H9 (cell line): ENCODE measurements at regions not wholly inside any gene's neighbourhood (a gene's known extent, or its start where the extent isn't known, plus 50 kb on each side); places are given as distances from the start of the nearest gene placed in this dataset.

Experiments used
- DNase-seq: peaks from one replicate; pipeline ENCODE4 v3.0.0-alpha.2; 2017
- H2AFZ ChIP-seq: one replicate; pipeline ENCODE4 v1.6.1; 2013; ENCODE audit warnings: mild to moderate bottlenecking, low read length, control low read depth, moderate library complexity
- H2AK5ac ChIP-seq: 2 replicates; pipeline ENCODE4 v1.6.1; 2013; ENCODE audit warnings: low read length, control low read depth, mixed read lengths; ENCODE audit not compliant: insufficient read length
- H2BK120ac ChIP-seq: one replicate; pipeline ENCODE4 v1.6.1; 2013; ENCODE audit warnings: low read depth, mild to moderate bottlenecking, low read length, control low read depth, inconsistent platforms; ENCODE audit not compliant: poor library complexity, severe bottlenecking
- H2BK12ac ChIP-seq: 2 replicates; pipeline ENCODE4 v1.6.1; 2013; ENCODE audit warnings: low read length, control low read depth, mixed read lengths, low read depth; ENCODE audit not compliant: insufficient read length
- H2BK15ac ChIP-seq: 2 replicates; pipeline ENCODE4 v1.6.1; 2013; ENCODE audit warnings: low read depth, low read length, control low read depth
- H2BK20ac ChIP-seq: one replicate; pipeline ENCODE4 v1.6.1; 2013; ENCODE audit warnings: low read depth, mild to moderate bottlenecking, low read length, control low read depth, inconsistent platforms; ENCODE audit not compliant: poor library complexity, severe bottlenecking
- H2BK5ac ChIP-seq: 2 replicates; pipeline ENCODE4 v1.6.1; 2013; ENCODE audit warnings: low read length, control low read depth, mixed read lengths; ENCODE audit not compliant: insufficient read length
- H3K14ac ChIP-seq: 2 replicates; pipeline ENCODE4 v1.6.1; 2013; ENCODE audit warnings: low read length, control low read depth; ENCODE audit not compliant: insufficient read depth
- H3K18ac ChIP-seq: 2 replicates; pipeline ENCODE4 v1.6.1; 2013; ENCODE audit warnings: low read depth, mild to moderate bottlenecking, mixed read lengths, low read length, control low read depth; ENCODE audit not compliant: insufficient read length
- H3K23ac ChIP-seq: 2 replicates; pipeline ENCODE4 v1.6.1; 2013; ENCODE audit warnings: low read length, control low read depth, mixed read lengths, low read depth; ENCODE audit not compliant: insufficient read length
- H3K23me2 ChIP-seq: 2 replicates; pipeline ENCODE4 v1.6.1; 2013; ENCODE audit warnings: low read depth, mild to moderate bottlenecking, mixed read lengths, low read length, control low read depth; ENCODE audit not compliant: insufficient read length, poor library complexity, severe bottlenecking
- H3K27ac ChIP-seq: 2 replicates; pipeline ENCODE4 v1.5.1; 2013; ENCODE audit warnings: low read length, control low read depth, mixed read lengths, low read depth; ENCODE audit not compliant: insufficient read length
- H3K27me3 ChIP-seq: 2 replicates; pipeline ENCODE4 v1.6.1; 2013; ENCODE audit warnings: low read length, control low read depth, inconsistent platforms; ENCODE audit not compliant: insufficient read depth
- H3K4ac ChIP-seq: 2 replicates; pipeline ENCODE4 v1.6.1; 2013; ENCODE audit warnings: low read depth, mild to moderate bottlenecking, control low read depth, inconsistent platforms, low read length, moderate library complexity
- H3K4me1 ChIP-seq: 2 replicates; pipeline ENCODE4 v1.6.1; 2013; ENCODE audit warnings: low read length, control low read depth, inconsistent platforms; ENCODE audit not compliant: insufficient read depth
- H3K4me2 ChIP-seq: 2 replicates; pipeline ENCODE4 v1.6.1; 2013; ENCODE audit warnings: low read length, control low read depth, mixed read lengths; ENCODE audit not compliant: insufficient read length, insufficient read depth
- H3K56ac ChIP-seq: 2 replicates; pipeline ENCODE4 v1.6.1; 2013; ENCODE audit warnings: low read depth, mild to moderate bottlenecking, mixed read lengths, low read length, control low read depth; ENCODE audit not compliant: insufficient read length
- H3K79me1 ChIP-seq: 2 replicates; pipeline ENCODE4 v1.6.1; 2013; ENCODE audit warnings: low read depth, mild to moderate bottlenecking, moderate library complexity, low read length, control low read depth, inconsistent platforms; ENCODE audit not compliant: insufficient read depth, poor library complexity, severe bottlenecking
- H3K79me2 ChIP-seq: 2 replicates; pipeline ENCODE4 v1.6.1; 2013; ENCODE audit warnings: low read length, control low read depth, inconsistent platforms; ENCODE audit not compliant: insufficient read depth
- H3K9ac ChIP-seq: 2 replicates; pipeline ENCODE4 v1.6.1; 2013; ENCODE audit warnings: low read length, control low read depth, mixed read lengths; ENCODE audit not compliant: insufficient read length; ENCODE audit errors: extremely low read depth
- H3K9me3 ChIP-seq: one replicate; pipeline ENCODE4 v1.6.1; 2013; ENCODE audit warnings: low read depth, low read length, inconsistent platforms; ENCODE audit not compliant: control insufficient read depth
- H3T11ph ChIP-seq: one replicate; pipeline ENCODE4 v1.6.1; 2013; ENCODE audit warnings: mild to moderate bottlenecking, low read length, control low read depth, inconsistent platforms
- H4K20me1 ChIP-seq: one replicate; pipeline ENCODE4 v1.6.1; 2013; ENCODE audit not compliant: control insufficient read depth, insufficient read length, insufficient read depth
- H4K5ac ChIP-seq: 2 replicates; pipeline ENCODE4 v1.6.1; 2013; ENCODE audit warnings: low read depth, mild to moderate bottlenecking, mixed read lengths, low read length, control low read depth; ENCODE audit not compliant: insufficient read length
- H4K8ac ChIP-seq: replicated peaks from 2 replicates; pipeline ENCODE4 v1.6.1; 2013; ENCODE audit warnings: low read length, control low read depth, mixed read lengths, low read depth; ENCODE audit not compliant: insufficient read length
- H4K91ac ChIP-seq: 2 replicates; pipeline ENCODE4 v1.6.1; 2013; ENCODE audit warnings: low read depth, mild to moderate bottlenecking, moderate library complexity, mixed read lengths, low read length, control low read depth; ENCODE audit not compliant: insufficient read length
- H3K27ac Mint-ChIP-seq, 3 experiments: 2 replicates in 2 of 3; 3 replicates in 1 of 3; pipeline ENCODE4 v1.8.0; 2020 to 2021; ENCODE audit warnings: mixed read lengths in 3 of 3, mild to moderate bottlenecking in 1 of 3, moderate library complexity in 1 of 3
- H3K27me3 Mint-ChIP-seq: 2 replicates; pipeline ENCODE4 v1.8.0; 2021; ENCODE audit warnings: low read depth, mild to moderate bottlenecking, moderate library complexity, mixed read lengths
- H3K36me3 Mint-ChIP-seq, 3 experiments: 2 replicates in 2 of 3; 3 replicates in 1 of 3; pipeline ENCODE4 v1.8.0; 2020 to 2021; ENCODE audit warnings: low read depth in 3 of 3, mixed read lengths in 3 of 3; ENCODE audit not compliant: insufficient read depth in 1 of 3
- H3K4me1 Mint-ChIP-seq, 2 experiments: 2 replicates each; pipeline ENCODE4 v1.8.0; 2020; ENCODE audit warnings: mixed read lengths in 2 of 2
- H3K4me3 Mint-ChIP-seq, 2 experiments: 2 replicates in 1 of 2; 3 replicates in 1 of 2; pipeline ENCODE4 v1.8.0; 2020 to 2021; ENCODE audit warnings: mild to moderate bottlenecking in 2 of 2, mixed read lengths in 2 of 2, moderate library complexity in 1 of 2
- H3K9me3 Mint-ChIP-seq, 2 experiments: 2 replicates in 1 of 2; 3 replicates in 1 of 2; pipeline ENCODE4 v1.8.0; 2020; ENCODE audit warnings: mild to moderate bottlenecking in 2 of 2, mixed read lengths in 2 of 2, moderate library complexity in 1 of 2
- WGBS: extraction: QIAGEN DNeasy Blood & Tissue Kit; methylation state at CpG from one replicate; pipeline ENCODE4 v1.1.7; 2013; ENCODE audit warnings: missing lambda C conversion rate, low lambda C conversion rate, mixed read lengths; ENCODE audit not compliant: insufficient read length; ENCODE audit errors: extremely low coverage; 5-methylcytosine and 5-hydroxymethylcytosine counted together
- TF ChIP-seq, protein P1 (sequence below): fragments of 200-600 bp; sonication (generic); conservative IDR thresholded peaks from 3 replicates; pipeline ENCODE4 v1.8.0; 2021; ENCODE audit warnings: antibody characterized with exemption, mild to moderate bottlenecking

DNA sequence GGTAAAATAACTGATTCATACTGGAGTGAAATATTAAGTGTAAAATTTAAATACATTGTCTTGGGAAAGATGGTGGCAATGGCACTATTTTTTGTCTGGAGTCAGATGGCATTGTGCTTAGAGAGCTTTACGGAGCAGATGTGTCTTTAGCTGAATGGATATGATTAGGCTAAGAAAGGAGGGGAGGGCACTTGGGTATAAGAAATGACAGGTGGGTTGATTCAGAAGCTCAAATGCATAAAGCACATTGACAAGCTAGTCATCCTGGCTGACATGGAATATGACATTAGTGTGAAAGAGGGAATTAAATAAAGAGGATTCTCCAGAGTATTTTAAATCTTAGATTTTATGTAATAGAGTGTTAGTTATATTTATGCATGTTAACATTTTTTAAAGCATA, 570.1 kb upstream of the CBLB start:
- Histone ChIP-seq H3K9me3 (no peaks in the 10 kb centered on the region), H3K18ac (no peak overlapping the region), H2BK5ac (no peak overlapping the region), H2BK20ac (no peak overlapping the region), H3K4me1 (no peaks in the 10 kb centered on the region), H2AK5ac (no peak overlapping the region), H3K27ac (no peak overlapping the region), H4K5ac (no peak overlapping the region), H3K79me2 (no peaks in the 10 kb centered on the region), H3K4me2 (no peak overlapping the region), H3K23me2 (no peaks in the 10 kb centered on the region), H2BK120ac (no peak overlapping the region), H3K9ac (no peak overlapping the region), H4K8ac (no peak overlapping the region), H3K27me3 (no peaks in the 10 kb centered on the region), H4K91ac (no peak overlapping the region), H3K4ac (no peak overlapping the region), H3T11ph (no peak overlapping the region), H2BK12ac (no peak overlapping the region), H2AFZ (no peak overlapping the region), H2BK15ac (no peak overlapping the region), H4K20me1 (no peaks in the 10 kb centered on the region), H3K14ac (no peak overlapping the region), H3K56ac (no peak overlapping the region), H3K79me1 (no peaks in the 10 kb centered on the region), H3K23ac (no peak overlapping the region)
- Mint-ChIP-seq H3K4me1 (peaks cover 4% of the 10 kb centered on the region in 2 experiments; a peak in 3 of 4 replicates), H3K27ac (no peak overlapping the region), H3K27me3 (no peaks in the 10 kb centered on the region), H3K9me3 (no peaks in the 10 kb centered on the region; a peak in 1 of 5 replicates), H3K4me3 (no peak overlapping the region), H3K36me3 (no peaks in the 10 kb centered on the region)
- DNase-seq = no peak
- no CpG with 5 or more reads among the region's 1 CpG for WGBS
- TF ChIP-seq, protein P1, sequence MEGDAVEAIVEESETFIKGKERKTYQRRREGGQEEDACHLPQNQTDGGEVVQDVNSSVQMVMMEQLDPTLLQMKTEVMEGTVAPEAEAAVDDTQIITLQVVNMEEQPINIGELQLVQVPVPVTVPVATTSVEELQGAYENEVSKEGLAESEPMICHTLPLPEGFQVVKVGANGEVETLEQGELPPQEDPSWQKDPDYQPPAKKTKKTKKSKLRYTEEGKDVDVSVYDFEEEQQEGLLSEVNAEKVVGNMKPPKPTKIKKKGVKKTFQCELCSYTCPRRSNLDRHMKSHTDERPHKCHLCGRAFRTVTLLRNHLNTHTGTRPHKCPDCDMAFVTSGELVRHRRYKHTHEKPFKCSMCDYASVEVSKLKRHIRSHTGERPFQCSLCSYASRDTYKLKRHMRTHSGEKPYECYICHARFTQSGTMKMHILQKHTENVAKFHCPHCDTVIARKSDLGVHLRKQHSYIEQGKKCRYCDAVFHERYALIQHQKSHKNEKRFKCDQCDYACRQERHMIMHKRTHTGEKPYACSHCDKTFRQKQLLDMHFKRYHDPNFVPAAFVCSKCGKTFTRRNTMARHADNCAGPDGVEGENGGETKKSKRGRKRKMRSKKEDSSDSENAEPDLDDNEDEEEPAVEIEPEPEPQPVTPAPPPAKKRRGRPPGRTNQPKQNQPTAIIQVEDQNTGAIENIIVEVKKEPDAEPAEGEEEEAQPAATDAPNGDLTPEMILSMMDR = no peak
